Daoy (cell line): ENCODE measurements at regions not wholly inside any gene's neighbourhood (a gene's known extent, or its start where the extent isn't known, plus 50 kb on each side); places are given as distances from the start of the nearest gene placed in this dataset.

Experiments
- DNase-seq: peaks from one replicate; pipeline ENCODE4 v3.0.0-alpha.2; 2015; ENCODE audit warnings: low read depth

DNA sequence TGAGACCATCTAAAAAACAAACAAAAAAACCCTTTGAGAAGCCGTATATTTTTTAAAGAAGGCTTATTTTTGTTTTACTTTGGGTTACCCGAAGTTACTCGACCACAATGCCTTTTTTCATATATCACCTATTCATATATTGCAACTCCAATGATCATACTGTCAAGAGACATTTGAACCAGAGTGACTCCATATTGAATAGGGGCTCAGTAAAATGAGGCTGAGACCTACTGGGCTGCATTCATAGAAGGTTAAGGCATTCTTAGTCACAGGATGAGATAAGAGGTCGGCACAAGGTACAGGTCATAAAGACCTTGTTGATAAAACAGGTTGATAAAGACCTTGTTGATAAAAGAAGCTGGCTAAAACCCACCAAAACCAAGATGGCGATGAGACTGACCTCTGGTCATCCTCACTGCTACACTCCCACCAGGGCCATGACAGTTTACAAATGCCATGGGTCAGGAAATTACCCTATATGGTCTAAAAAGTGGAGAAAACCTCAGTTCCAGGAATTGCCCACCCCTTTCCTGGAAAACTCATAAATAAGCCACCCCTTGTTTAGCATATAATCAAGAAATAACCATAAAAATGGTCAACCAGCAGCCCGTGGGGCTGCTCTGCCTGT lies 50.0 kb upstream of the PKP2 start:
- no peak for DNase-seq
